Testis (tissue), 2 donors: ENCODE measurements at regions not wholly inside any gene's neighbourhood (a gene's known extent, or its start where the extent isn't known, plus 50 kb on each side); places are given as distances from the start of the nearest gene placed in this dataset.

Experiments
- CTCF ChIP-seq, 3 experiments: fragments of 450-650 bp in 2 of 3; fragments of 200-600 bp in 1 of 3; sonication (generic) in 1 of 3; IDR thresholded peaks; one replicate each; pipeline ENCODE4 v1.5.1; 2016 to 2019; ENCODE audit warnings: antibody characterized with exemption in 3 of 3, mild to moderate bottlenecking in 2 of 3, moderate library complexity in 1 of 3
- POLR2A ChIP-seq: fragments of 450-650 bp; IDR thresholded peaks from one replicate; pipeline ENCODE4 v1.6.1; 2017; ENCODE audit warnings: antibody characterized with exemption, mild to moderate bottlenecking, moderate library complexity

- TF ChIP-seq CTCF (IDR thresholded peaks at IDR 0.05) (no peak), POLR2A (no peak)
Measured at GRCh38 chr17:13222975-13223374, 205.1 kb upstream of the ELAC2 start.
